Colonic mucosa (tissue), 4 donors: ENCODE measurements at regions not wholly inside any gene's neighbourhood (a gene's known extent, or its start where the extent isn't known, plus 50 kb on each side); places are given as distances from the start of the nearest gene placed in this dataset.

Source experiments
- DNase-seq: peaks from one replicate; pipeline ENCODE4 v3.0.0-alpha.2; 2020
- H3K27ac ChIP-seq: fragments of 200-600 bp; one replicate; pipeline ENCODE4 v1.8.0; 2021
- H3K27me3 ChIP-seq: fragments of 200-600 bp; one replicate; pipeline ENCODE4 v1.8.0; 2021
- H3K36me3 ChIP-seq: fragments of 200-600 bp; one replicate; pipeline ENCODE4 v1.8.0; 2021
- H3K4me1 ChIP-seq: fragments of 200-600 bp; one replicate; pipeline ENCODE4 v1.8.0; 2021; ENCODE audit warnings: mild to moderate bottlenecking
- H3K4me3 ChIP-seq: fragments of 200-600 bp; one replicate; pipeline ENCODE4 v1.8.0; 2021
- H3K9ac ChIP-seq, 2 donors: one replicate each; pipeline ENCODE4 v1.7.0; 2013; ENCODE audit warnings: control low read depth in 2 of 2, low read depth in 2 of 2, low read length in 2 of 2
- H3K9me3 ChIP-seq: fragments of 200-600 bp; one replicate; pipeline ENCODE4 v1.8.0; 2021
- CTCF ChIP-seq: fragments of 200-600 bp; IDR thresholded peaks from one replicate; pipeline ENCODE4 v1.8.0; 2022; ENCODE audit warnings: antibody characterized with exemption, mild to moderate bottlenecking
- intact Hi-C: fragments of 100-400 bp; cut with DNase I; formaldehyde crosslinking; loops from one replicate; pipeline ENCODE4 v1.14.1; 2022
- donor health status: healthy.
- donor health status: DM: no; HTN: no; CAD: no.
- donor health status: DM: no; HTN: no; CAD: no.

GRCh38 chr4:128359422-128359821 is 71.8 kb upstream of the PGRMC2 start:
- Histone ChIP-seq H3K36me3 (no peaks in the 10 kb centered on the region), H3K4me1 (peaks cover 4% of the 10 kb centered on the region), H3K27me3 (no peaks in the 10 kb centered on the region), H3K27ac (no peak overlapping the region), H3K4me3 (no peak overlapping the region), H3K9ac (no peak overlapping the region), H3K9me3 (no peaks in the 10 kb centered on the region)
- no peak for DNase-seq
- intact Hi-C loops: no loop called here
- no peak for TF ChIP-seq CTCF

- no peak overlapping the region for H3K27ac ChIP-seq
- no peaks in the 10 kb centered on the region for H3K36me3 ChIP-seq
- no peaks in the 10 kb centered on the region for H3K9me3 ChIP-seq
- DNase-seq: no peak
- intact Hi-C loops: no loop called here
- H3K4me1 ChIP-seq: peaks cover 4% of the 10 kb centered on the region
- TF ChIP-seq CTCF: no peak
- H3K27me3 ChIP-seq: no peaks in the 10 kb centered on the region
- no peak overlapping the region for H3K4me3 ChIP-seq
- no peak overlapping the region for H3K9ac ChIP-seq
Observed at GRCh38 chr4:128358913-128359279, 71.3 kb upstream of the PGRMC2 start.

GRCh38 chr4:128358231-128358912 is 70.8 kb upstream of the PGRMC2 start:
- TF ChIP-seq CTCF: no peak
- Histone ChIP-seq H3K9me3 (no peaks in the 10 kb centered on the region), H3K36me3 (no peaks in the 10 kb centered on the region), H3K9ac (no peak overlapping the region), H3K4me3 (no peak overlapping the region), H3K4me1 (peaks cover 4% of the 10 kb centered on the region), H3K27ac (no peak overlapping the region), H3K27me3 (no peaks in the 10 kb centered on the region)
- no peak for DNase-seq
- intact Hi-C loops: no loop called here

- no peak for TF ChIP-seq CTCF
- intact Hi-C loops: no loop called here
- H3K4me1 ChIP-seq: peaks cover 4% of the 10 kb centered on the region
- no peaks in the 10 kb centered on the region for H3K27me3 ChIP-seq
- H3K27ac ChIP-seq: no peak overlapping the region
- no peak overlapping the region for H3K9ac ChIP-seq
- H3K36me3 ChIP-seq: no peaks in the 10 kb centered on the region
- no peak for DNase-seq
- H3K9me3 ChIP-seq: no peaks in the 10 kb centered on the region
- no peak overlapping the region for H3K4me3 ChIP-seq
Observed at GRCh38 chr4:128357286-128357685, 69.7 kb upstream of the PGRMC2 start.

- Histone ChIP-seq H3K36me3 (no peaks in the 10 kb centered on the region), H3K4me1 (peaks cover 4% of the 10 kb centered on the region), H3K9ac (no peak overlapping the region), H3K4me3 (no peak overlapping the region), H3K9me3 (no peaks in the 10 kb centered on the region), H3K27me3 (no peaks in the 10 kb centered on the region), H3K27ac (no peak overlapping the region)
- TF ChIP-seq CTCF: no peak
- DNase-seq: peak; percentile 27
- intact Hi-C loops: no loop called here
Observed at GRCh38 chr4:128355305-128355704, 67.7 kb upstream of the PGRMC2 start.
